ENCODE measurements at regions not wholly inside any gene's neighbourhood (a gene's known extent, or its start where the extent isn't known, plus 50 kb on each side); places are given as distances from the start of the nearest gene placed in this dataset.
A peak's percentile ranks its signal among the peaks of the same experiment; 100 is the strongest.

GRCh38 chr5:111643499-111643898, 113.5 kb downstream of the NREP start (continued):
- TF ChIP-seq PAXIP1 (CRISPR knock-in tag; conservative IDR thresholded peaks at IDR 0.05), result peak; percentile 78
- TF ChIP-seq ZNF234 (CRISPR knock-in tag; conservative IDR thresholded peaks at IDR 0.05), result no peak
- TF ChIP-seq SAP130 (CRISPR knock-in tag; IDR thresholded peaks at IDR 0.05; ENCODE audit: low read depth), result peak; percentile 31; the same call in 1 of the 2 replicates
- peak; percentile 56; the same call in 1 of the 2 replicates for TF ChIP-seq CREM (IDR thresholded peaks at IDR 0.05)
- no peak for TF ChIP-seq CREM (CRISPR knock-in tag; IDR thresholded peaks at IDR 0.05)
- TF ChIP-seq HHEX (CRISPR knock-in tag; IDR thresholded peaks at IDR 0.05), result peak; percentile 70; the same call in 1 of the 2 replicates
- TF ChIP-seq, protein P1, sequence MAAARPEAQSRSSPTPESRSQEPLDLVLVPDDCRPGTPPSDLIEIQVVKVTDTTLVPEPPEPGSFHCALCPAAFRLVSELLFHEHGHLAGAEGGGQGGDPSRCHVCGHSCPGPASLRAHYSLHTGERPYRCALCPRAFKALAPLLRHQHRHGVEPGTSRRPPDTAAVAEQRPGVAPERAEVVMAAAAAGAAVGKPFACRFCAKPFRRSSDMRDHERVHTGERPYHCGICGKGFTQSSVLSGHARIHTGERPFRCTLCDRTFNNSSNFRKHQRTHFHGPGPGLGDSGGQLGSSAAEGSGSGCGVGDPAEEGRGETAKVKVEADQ (CRISPR knock-in tag; IDR thresholded peaks at IDR 0.05; ENCODE audit: borderline replicate concordance), result no peak
- no peak for TF ChIP-seq SCMH1 (CRISPR knock-in tag; IDR thresholded peaks at IDR 0.05; ENCODE audit: borderline replicate concordance)
- no peak for TF ChIP-seq ZNF747 (CRISPR knock-in tag; IDR thresholded peaks at IDR 0.05; ENCODE audit: borderline replicate concordance)
- TF ChIP-seq THRA (CRISPR knock-in tag; IDR thresholded peaks at IDR 0.05; ENCODE audit: borderline replicate concordance), result peak; percentile 50; the same call in 1 of the 2 replicates
- TF ChIP-seq ZBTB46 (CRISPR knock-in tag; IDR thresholded peaks at IDR 0.05; ENCODE audit: borderline replicate concordance), result no peak
- TF ChIP-seq ZNF124 (CRISPR knock-in tag; IDR thresholded peaks at IDR 0.05), result no peak
- peak; percentile 76; the same call in 1 of the 2 replicates for TF ChIP-seq ZNF264 (CRISPR knock-in tag; IDR thresholded peaks at IDR 0.05)
- TF ChIP-seq FOXA1 (IDR thresholded peaks at IDR 0.05), result no peak
- TF ChIP-seq FOXA1 (CRISPR knock-in tag; IDR thresholded peaks at IDR 0.05), result peak; percentile 49; the same call in 1 of the 2 replicates
- TF ChIP-seq ZFP62 (CRISPR knock-in tag; IDR thresholded peaks at IDR 0.05), result no peak
- TF ChIP-seq, protein P2, sequence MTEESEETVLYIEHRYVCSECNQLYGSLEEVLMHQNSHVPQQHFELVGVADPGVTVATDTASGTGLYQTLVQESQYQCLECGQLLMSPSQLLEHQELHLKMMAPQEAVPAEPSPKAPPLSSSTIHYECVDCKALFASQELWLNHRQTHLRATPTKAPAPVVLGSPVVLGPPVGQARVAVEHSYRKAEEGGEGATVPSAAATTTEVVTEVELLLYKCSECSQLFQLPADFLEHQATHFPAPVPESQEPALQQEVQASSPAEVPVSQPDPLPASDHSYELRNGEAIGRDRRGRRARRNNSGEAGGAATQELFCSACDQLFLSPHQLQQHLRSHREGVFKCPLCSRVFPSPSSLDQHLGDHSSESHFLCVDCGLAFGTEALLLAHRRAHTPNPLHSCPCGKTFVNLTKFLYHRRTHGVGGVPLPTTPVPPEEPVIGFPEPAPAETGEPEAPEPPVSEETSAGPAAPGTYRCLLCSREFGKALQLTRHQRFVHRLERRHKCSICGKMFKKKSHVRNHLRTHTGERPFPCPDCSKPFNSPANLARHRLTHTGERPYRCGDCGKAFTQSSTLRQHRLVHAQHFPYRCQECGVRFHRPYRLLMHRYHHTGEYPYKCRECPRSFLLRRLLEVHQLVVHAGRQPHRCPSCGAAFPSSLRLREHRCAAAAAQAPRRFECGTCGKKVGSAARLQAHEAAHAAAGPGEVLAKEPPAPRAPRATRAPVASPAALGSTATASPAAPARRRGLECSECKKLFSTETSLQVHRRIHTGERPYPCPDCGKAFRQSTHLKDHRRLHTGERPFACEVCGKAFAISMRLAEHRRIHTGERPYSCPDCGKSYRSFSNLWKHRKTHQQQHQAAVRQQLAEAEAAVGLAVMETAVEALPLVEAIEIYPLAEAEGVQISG (CRISPR knock-in tag; IDR thresholded peaks at IDR 0.05), result no peak
- TF ChIP-seq FOXA3 (CRISPR knock-in tag; IDR thresholded peaks at IDR 0.05), result peak; percentile 74
- TF ChIP-seq, protein P3, sequence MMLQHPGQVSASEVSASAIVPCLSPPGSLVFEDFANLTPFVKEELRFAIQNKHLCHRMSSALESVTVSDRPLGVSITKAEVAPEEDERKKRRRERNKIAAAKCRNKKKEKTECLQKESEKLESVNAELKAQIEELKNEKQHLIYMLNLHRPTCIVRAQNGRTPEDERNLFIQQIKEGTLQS (CRISPR knock-in tag; IDR thresholded peaks at IDR 0.05), result no peak
